Breast epithelium (tissue), 3 donors: ENCODE measurements at regions not wholly inside any gene's neighbourhood (a gene's known extent, or its start where the extent isn't known, plus 50 kb on each side); places are given as distances from the start of the nearest gene placed in this dataset.

Source experiments
- CTCF ChIP-seq, 3 donors: fragments of 450-650 bp; IDR thresholded peaks; one replicate each; pipeline ENCODE4 v1.5.1; 2016 to 2017; ENCODE audit warnings: antibody characterized with exemption in 3 of 3, mild to moderate bottlenecking in 3 of 3, moderate library complexity in 3 of 3
- POLR2A ChIP-seq: fragments of 450-650 bp; IDR thresholded peaks from one replicate; pipeline ENCODE4 v1.6.1; 2016; ENCODE audit warnings: antibody characterized with exemption, mild to moderate bottlenecking, moderate library complexity

GRCh38 chr2:16565481-16565880, 100.2 kb downstream of the CYRIA start:
- no peak for TF ChIP-seq CTCF (IDR thresholded peaks at IDR 0.05)
- TF ChIP-seq POLR2A, result no peak
